ENCODE measurements at regions not wholly inside any gene's neighbourhood (a gene's known extent, or its start where the extent isn't known, plus 50 kb on each side); places are given as distances from the start of the nearest gene placed in this dataset.

- TF ChIP-seq CTCF (IDR thresholded peaks at IDR 0.05) (no peak), POLR2A (IDR thresholded peaks at IDR 0.05) (no peak)
Measured at GRCh38 chr2:4898706-4899105, 793.5 kb upstream of the SOX11 start.

Measured in lower leg skin (tissue), 3 donors.